GM12878 (cell line): ENCODE measurements at regions not wholly inside any gene's neighbourhood (a gene's known extent, or its start where the extent isn't known, plus 50 kb on each side); places are given as distances from the start of the nearest gene placed in this dataset.

Source experiments
- ATF7 ChIP-seq: fragments of 450-650 bp; IDR thresholded peaks from 2 replicates; pipeline ENCODE4 v1.6.1; 2016; ENCODE audit warnings: low read depth, mild to moderate bottlenecking
- E2F8 ChIP-seq: fragments of 450-650 bp; IDR thresholded peaks from 2 replicates; pipeline ENCODE4 v1.6.1; 2018; ENCODE audit warnings: mild to moderate bottlenecking, low read depth, moderate library complexity; ENCODE audit not compliant: partially characterized antibody
- EP300 ChIP-seq, 2 experiments: fragments of 150-350 bp in 1 of 2; IDR thresholded peaks; 2 replicates each; pipeline ENCODE4 v1.6.1; 2011 to 2012; ENCODE audit warnings: low read depth in 2 of 2, low read length in 2 of 2, borderline replicate concordance in 1 of 2, improper control_type of control experiment in 1 of 2, inconsistent platforms in 1 of 2; ENCODE audit not compliant: control insufficient read depth in 1 of 2
- ETV6 ChIP-seq, 2 experiments: fragments of 450-650 bp in 1 of 2; IDR thresholded peaks in 1 of 2; conservative IDR thresholded peaks in 1 of 2; 2 replicates each; pipeline ENCODE4 v1.6.1; 2014; ENCODE audit warnings: antibody characterized with exemption in 1 of 2, borderline replicate concordance in 1 of 2, low read depth in 1 of 2, mild to moderate bottlenecking in 1 of 2, moderate library complexity in 1 of 2
- HDGF ChIP-seq: fragments of 450-650 bp; IDR thresholded peaks from 2 replicates; pipeline ENCODE4 v1.6.1; 2016; ENCODE audit warnings: antibody characterized with exemption
- JUNB ChIP-seq: IDR thresholded peaks from 2 replicates; pipeline ENCODE4 v1.6.1; 2016; ENCODE audit warnings: antibody characterized with exemption, mild to moderate bottlenecking
- MTA2 ChIP-seq: fragments of 450-650 bp; IDR thresholded peaks from 2 replicates; pipeline ENCODE4 v1.6.1; 2016; ENCODE audit warnings: low read depth, mild to moderate bottlenecking, moderate library complexity
- MXI1 ChIP-seq: fragments of 150-350 bp; IDR thresholded peaks from 2 replicates; pipeline ENCODE4 v1.6.1; 2011; ENCODE audit warnings: low read depth, mild to moderate bottlenecking, inconsistent platforms, low read length, improper control_type of control experiment
- MYC ChIP-seq: IDR thresholded peaks from 2 replicates; pipeline ENCODE4 v1.6.1; 2011; ENCODE audit warnings: mild to moderate bottlenecking, low read length, moderate library complexity, inconsistent platforms; ENCODE audit not compliant: insufficient read depth, insufficient replicate concordance, insufficient read length, severe bottlenecking
- RUNX3 ChIP-seq: IDR thresholded peaks from 2 replicates; pipeline ENCODE4 v1.6.1; 2012; ENCODE audit warnings: low read length, inconsistent platforms
- SKIL ChIP-seq: fragments of 450-650 bp; IDR thresholded peaks from 2 replicates; pipeline ENCODE4 v1.6.1; 2017; ENCODE audit warnings: mild to moderate bottlenecking, low read depth, inconsistent platforms; ENCODE audit not compliant: poor library complexity, severe bottlenecking
- SMAD1 ChIP-seq: fragments of 450-650 bp; IDR thresholded peaks from 2 replicates; pipeline ENCODE4 v1.6.1; 2018; ENCODE audit warnings: mild to moderate bottlenecking, low read depth; ENCODE audit not compliant: partially characterized antibody
- SPI1 ChIP-seq: IDR thresholded peaks from 2 replicates; pipeline ENCODE4 v1.6.1; 2011; ENCODE audit warnings: low read depth, mild to moderate bottlenecking, low read length, moderate library complexity, borderline replicate concordance; ENCODE audit not compliant: insufficient read depth
- STAT1 ChIP-seq: fragments of 450-650 bp; conservative IDR thresholded peaks from 2 replicates; pipeline ENCODE4 v1.6.1; 2014; ENCODE audit warnings: antibody characterized with exemption, mild to moderate bottlenecking
- WRNIP1 ChIP-seq: IDR thresholded peaks from 2 replicates; pipeline ENCODE4 v1.6.1; 2011; ENCODE audit warnings: low read depth, low read length, improper control_type of control experiment, borderline replicate concordance
- ZBED1 ChIP-seq: IDR thresholded peaks from 2 replicates; pipeline ENCODE4 v1.6.1; 2016; ENCODE audit warnings: borderline replicate concordance
- ZNF217 ChIP-seq: fragments of 450-650 bp; IDR thresholded peaks from 2 replicates; pipeline ENCODE4 v1.6.1; 2017; ENCODE audit warnings: antibody characterized with exemption, mild to moderate bottlenecking
- ZNF384 ChIP-seq: IDR thresholded peaks from 2 replicates; pipeline ENCODE4 v1.6.1; 2012; ENCODE audit warnings: low read depth, mild to moderate bottlenecking, low read length, improper control_type of control experiment, borderline replicate concordance
- ZNF592 ChIP-seq: fragments of 450-650 bp; IDR thresholded peaks from 2 replicates; pipeline ENCODE4 v1.6.1; 2017; ENCODE audit warnings: mild to moderate bottlenecking, moderate library complexity

DNA sequence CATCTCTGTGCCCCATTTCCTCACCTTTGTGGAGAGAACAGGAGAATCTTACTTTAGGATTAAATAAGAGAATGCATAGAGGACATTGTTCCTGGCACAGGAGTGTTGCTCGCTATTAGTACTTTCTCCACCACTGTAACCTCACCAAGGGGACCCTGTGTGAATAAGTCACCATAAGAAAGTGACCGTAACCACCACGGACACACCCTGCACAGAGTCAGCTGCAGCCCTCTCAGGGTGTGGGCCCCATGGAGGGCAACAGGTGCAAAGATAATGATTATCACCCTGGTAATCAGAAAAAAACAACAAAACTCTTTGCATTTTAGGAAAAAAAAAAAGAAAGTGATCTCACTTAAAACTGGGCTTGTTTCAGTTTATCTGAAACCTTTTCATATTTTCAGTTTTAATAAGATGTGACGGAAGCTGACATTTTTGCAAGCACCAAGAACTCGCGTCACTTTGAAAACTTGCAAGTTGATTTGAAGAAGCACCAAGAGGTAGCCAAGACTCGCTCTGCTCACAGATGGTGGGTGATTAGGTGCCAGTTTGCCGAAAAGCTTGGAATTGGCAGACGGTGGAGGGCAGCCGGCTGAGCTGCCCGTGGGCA is 87.0 kb upstream of the VRK1 start (continued):
- TF ChIP-seq ZNF592 = no peak
- TF ChIP-seq SPI1 = no peak
- TF ChIP-seq WRNIP1 = no peak
- peak; percentile 60; the same call in 1 of the 2 replicates for TF ChIP-seq ZNF384
- no peak for TF ChIP-seq MXI1
- TF ChIP-seq JUNB = peak; percentile 44; the same call in 1 of the 2 replicates
- no peak for TF ChIP-seq STAT1
- 0 out of 2 replicates have a peak, but pooled peaks have one; percentile 17 for TF ChIP-seq MTA2
- no peak for TF ChIP-seq MYC
- no peak for TF ChIP-seq EP300 (IDR thresholded peaks at IDR 0.05; ENCODE audit: borderline replicate concordance in 1 of 2, control insufficient read depth in 1 of 2, low read depth in 2 of 2, low read length in 2 of 2)
- no peak for TF ChIP-seq ZNF217
- TF ChIP-seq E2F8 = no peak
- TF ChIP-seq ATF7 = peak; percentile 56; the same call in 1 of the 2 replicates
- no peak for TF ChIP-seq SKIL
- no peak for TF ChIP-seq ZBED1
- no peak for TF ChIP-seq SMAD1
- no peak for TF ChIP-seq HDGF
- no peak for TF ChIP-seq ETV6 (conservative IDR thresholded peaks at IDR 0.05 in 1 of 2, IDR thresholded peaks at IDR 0.05 in 1 of 2; ENCODE audit: borderline replicate concordance in 1 of 2, low read depth in 1 of 2)
- TF ChIP-seq RUNX3 = no peak
